Gastroesophageal sphincter (tissue), 4 donors: ENCODE measurements at regions not wholly inside any gene's neighbourhood (a gene's known extent, or its start where the extent isn't known, plus 50 kb on each side); places are given as distances from the start of the nearest gene placed in this dataset.

Source experiments
- ATAC-seq: fragments of 150-250 bp; one replicate; pipeline ENCODE4 v1.9.1; 2016; ENCODE audit warnings: mild to moderate bottlenecking, moderate library complexity
- H3K27ac ChIP-seq, 4 donors: fragments of 200-600 bp; sonication (generic) in 3 of 4; 1 replicate in 3 of 4; 2 replicates in 1 of 4; pipeline ENCODE4 v1.5.1; 2016 to 2019
- H3K27me3 ChIP-seq: fragments of 200-600 bp; sonication (generic); one replicate; pipeline ENCODE4 v1.5.1; 2019
- H3K36me3 ChIP-seq, 2 donors: fragments of 200-600 bp; sonication (generic); one replicate each; pipeline ENCODE4 v1.5.1; 2019; ENCODE audit warnings: control low read depth in 1 of 2
- H3K4me1 ChIP-seq, 3 donors: fragments of 200-600 bp; sonication (generic); 1 replicate in 2 of 3; 2 replicates in 1 of 3; pipeline ENCODE4 v1.5.1; 2016 to 2019; ENCODE audit warnings: control low read depth in 2 of 3
- H3K4me3 ChIP-seq, 2 donors: fragments of 200-600 bp; sonication (generic); one replicate each; pipeline ENCODE4 v1.5.1; 2019; ENCODE audit warnings: mild to moderate bottlenecking in 1 of 2, moderate library complexity in 1 of 2
- H3K9me3 ChIP-seq, 3 donors: fragments of 200-600 bp; sonication (generic); one replicate each; pipeline ENCODE4 v1.5.1; 2017 to 2019; ENCODE audit warnings: control low read depth in 2 of 3
- EP300 ChIP-seq: sonication (generic); formaldehyde crosslinking; IDR thresholded peaks from one replicate; pipeline ENCODE4 v1.6.1; 2017; ENCODE audit warnings: antibody characterized with exemption, mild to moderate bottlenecking
- POLR2A ChIP-seq, 2 donors: fragments of 450-650 bp; IDR thresholded peaks; one replicate each; pipeline ENCODE4 v1.6.1; 2017; ENCODE audit warnings: antibody characterized with exemption in 2 of 2, mild to moderate bottlenecking in 2 of 2, moderate library complexity in 1 of 2
- POLR2AphosphoS5 ChIP-seq: sonication (generic); formaldehyde crosslinking; IDR thresholded peaks from one replicate; pipeline ENCODE4 v1.6.1; 2017; ENCODE audit warnings: antibody characterized with exemption
- WGBS, 2 donors: methylation state at CpG; one replicate each; pipeline ENCODE4 v1.1.5; 2018; ENCODE audit warnings: low coverage in 1 of 2; 5-methylcytosine and 5-hydroxymethylcytosine counted together
- TF ChIP-seq, protein P1 (sequence below), 4 experiments: fragments of 200-600 bp in 2 of 4; fragments of 450-650 bp in 2 of 4; sonication (generic) in 1 of 4; IDR thresholded peaks; one replicate each; pipeline ENCODE4 v1.5.1; 2017 to 2019; ENCODE audit warnings: antibody characterized with exemption in 4 of 4, mild to moderate bottlenecking in 2 of 4, moderate library complexity in 2 of 4

DNA sequence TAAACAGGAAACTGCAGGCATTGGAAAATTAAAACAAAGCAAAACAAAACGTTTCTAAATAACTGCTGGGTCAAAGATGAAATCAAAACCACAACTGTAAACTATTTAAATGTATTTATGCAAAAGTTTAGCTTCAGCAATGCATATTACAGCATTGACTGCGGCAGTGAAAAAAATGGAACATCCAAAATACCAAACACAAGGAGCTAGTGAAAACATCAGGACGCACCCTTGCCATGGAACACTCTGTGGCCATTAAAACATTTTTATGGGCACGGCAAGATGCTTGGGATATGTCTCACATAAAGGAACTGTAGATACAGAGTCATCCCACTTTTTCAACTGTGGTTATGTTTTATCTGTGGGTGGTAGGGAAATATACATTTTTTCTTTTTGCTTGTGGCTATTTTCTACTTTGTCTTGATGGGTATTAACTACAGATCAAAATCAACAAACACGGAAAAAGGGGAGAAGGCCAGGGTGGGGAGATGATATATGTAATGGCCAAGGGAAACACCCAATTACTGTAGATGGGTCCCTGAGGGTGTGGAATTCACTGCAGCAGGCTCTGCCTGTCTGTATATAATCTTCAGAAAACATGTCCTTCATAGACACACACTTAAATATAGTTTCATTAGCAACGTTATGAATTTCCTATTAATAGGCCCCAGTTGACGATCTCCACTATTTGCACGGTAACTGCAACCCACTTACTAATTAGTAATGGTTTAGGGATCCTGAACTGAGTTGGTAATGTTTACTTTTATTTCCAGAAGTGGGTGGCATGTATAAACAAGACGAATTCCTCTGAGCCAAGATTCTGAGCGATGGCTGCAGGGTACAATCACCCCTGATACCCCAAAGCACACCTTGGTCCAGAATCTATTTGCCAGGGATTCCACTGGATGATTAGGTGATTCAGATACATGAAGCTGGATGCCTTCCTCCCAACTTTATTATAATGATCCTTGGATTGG lies 110.5 kb downstream of the ACKR3 start:
- H3K27ac ChIP-seq: no peak overlapping the region
- no peak for ATAC-seq

DNA sequence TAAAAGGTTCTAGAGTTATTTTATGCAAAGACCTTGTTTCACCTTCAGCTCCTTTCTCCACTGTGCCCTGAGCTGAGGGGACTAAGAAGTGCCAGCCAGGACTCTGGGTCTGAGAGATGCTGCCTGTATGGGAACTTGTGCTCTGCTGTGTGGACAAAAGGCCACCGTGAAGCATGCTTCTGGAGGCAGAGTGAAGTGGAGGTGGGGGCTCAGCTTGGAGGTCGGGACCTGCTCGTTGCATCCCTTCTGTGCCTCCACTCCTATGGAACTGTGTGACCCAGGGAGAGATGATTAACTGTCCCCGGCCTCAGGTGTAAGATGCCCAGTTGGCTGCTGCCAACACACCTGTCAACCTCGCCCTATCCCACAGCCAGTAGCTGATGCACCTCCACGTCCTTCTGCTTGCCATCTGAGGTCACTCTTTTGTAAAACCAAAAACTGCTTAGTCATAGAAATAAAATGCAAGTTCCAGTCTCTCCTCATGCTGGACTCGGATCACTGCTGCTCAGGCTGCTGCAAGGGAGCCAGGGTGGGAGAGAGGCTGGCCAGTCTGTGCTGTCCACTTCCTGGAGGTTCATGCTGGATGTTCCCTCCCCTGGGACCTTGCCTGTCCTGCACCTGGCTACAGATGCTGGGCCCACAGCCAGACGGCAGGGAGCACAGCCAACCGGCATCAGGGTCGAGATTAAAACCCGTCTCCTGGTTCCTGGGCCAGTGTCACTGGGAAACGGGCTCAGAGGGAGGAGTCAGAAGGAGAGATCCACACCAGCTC lies 113.2 kb downstream of the ACKR3 start:
- Histone ChIP-seq H3K27ac (no peak overlapping the region), H3K4me3 (no peak overlapping the region), H3K27me3 (no peaks in the 10 kb centered on the region), H3K9me3 (no peaks in the 10 kb centered on the region), H3K36me3 (no peaks in the 10 kb centered on the region), H3K4me1 (peaks cover 0 to 3% (median 0%) of the 10 kb centered on the region in 3 donors)
- 65 to 94% methylated on average over 6 to 10 of the region's 12 CpGs for WGBS, 2 donors
- ATAC-seq: no peak
- TF ChIP-seq EP300 (no peak), POLR2AphosphoS5 (no peak), POLR2A (IDR thresholded peaks at IDR 0.05) (no peak)
- TF ChIP-seq, protein P1, sequence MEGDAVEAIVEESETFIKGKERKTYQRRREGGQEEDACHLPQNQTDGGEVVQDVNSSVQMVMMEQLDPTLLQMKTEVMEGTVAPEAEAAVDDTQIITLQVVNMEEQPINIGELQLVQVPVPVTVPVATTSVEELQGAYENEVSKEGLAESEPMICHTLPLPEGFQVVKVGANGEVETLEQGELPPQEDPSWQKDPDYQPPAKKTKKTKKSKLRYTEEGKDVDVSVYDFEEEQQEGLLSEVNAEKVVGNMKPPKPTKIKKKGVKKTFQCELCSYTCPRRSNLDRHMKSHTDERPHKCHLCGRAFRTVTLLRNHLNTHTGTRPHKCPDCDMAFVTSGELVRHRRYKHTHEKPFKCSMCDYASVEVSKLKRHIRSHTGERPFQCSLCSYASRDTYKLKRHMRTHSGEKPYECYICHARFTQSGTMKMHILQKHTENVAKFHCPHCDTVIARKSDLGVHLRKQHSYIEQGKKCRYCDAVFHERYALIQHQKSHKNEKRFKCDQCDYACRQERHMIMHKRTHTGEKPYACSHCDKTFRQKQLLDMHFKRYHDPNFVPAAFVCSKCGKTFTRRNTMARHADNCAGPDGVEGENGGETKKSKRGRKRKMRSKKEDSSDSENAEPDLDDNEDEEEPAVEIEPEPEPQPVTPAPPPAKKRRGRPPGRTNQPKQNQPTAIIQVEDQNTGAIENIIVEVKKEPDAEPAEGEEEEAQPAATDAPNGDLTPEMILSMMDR (IDR thresholded peaks at IDR 0.05): no peak

More for the DNA sequence above, 110.5 kb downstream of the ACKR3 start:
- no peaks in the 10 kb centered on the region for H3K27me3 ChIP-seq
- WGBS, 2 donors: 77 to 80% methylated on average over 8 to 10 of the region's 10 CpGs
- H3K4me3 ChIP-seq: no peak overlapping the region
- H3K4me1 ChIP-seq: peaks cover 0 to 20% (median 0%) of the 10 kb centered on the region in 3 donors
- H3K9me3 ChIP-seq: no peaks in the 10 kb centered on the region
- TF ChIP-seq POLR2AphosphoS5: no peak
- TF ChIP-seq, protein P1 (IDR thresholded peaks at IDR 0.05): no peak
- no peak for TF ChIP-seq POLR2A (IDR thresholded peaks at IDR 0.05)
- no peak for TF ChIP-seq EP300
- H3K36me3 ChIP-seq: no peaks in the 10 kb centered on the region

DNA sequence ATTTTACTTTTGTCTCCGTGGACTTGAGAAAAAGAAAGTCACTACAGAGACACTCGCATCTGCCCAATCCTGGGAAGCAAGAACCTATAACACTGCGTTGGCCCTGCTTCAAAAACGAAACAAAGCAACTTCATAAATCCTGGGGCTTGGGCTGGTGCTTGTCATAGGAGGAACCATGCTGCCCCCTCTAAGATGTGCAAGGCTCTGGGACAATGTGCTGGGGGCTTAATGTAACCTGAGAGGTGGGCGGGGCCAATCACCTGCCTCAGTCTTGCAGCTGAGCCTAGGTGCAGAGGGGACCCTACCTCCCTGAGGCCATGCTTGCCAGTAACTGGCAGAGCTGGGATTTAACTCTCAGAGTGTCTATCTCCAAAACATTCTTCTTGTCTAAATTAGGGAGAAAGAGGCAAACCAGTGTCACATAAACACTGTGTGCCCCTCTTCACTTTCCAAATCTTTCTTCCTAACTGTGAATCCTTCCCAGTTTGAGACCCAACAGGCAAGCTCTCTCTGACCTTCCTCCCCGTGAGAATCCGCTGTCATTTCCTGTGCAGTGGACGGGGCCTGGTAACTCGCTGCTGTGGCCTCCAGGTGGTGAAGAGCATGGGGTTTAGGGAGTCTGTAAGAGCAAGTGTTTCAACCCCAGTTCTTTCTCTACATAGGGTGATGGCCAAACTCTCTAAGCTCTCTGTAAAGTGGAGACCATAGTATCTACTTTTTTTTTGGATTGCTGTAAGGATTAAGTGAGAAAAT lies 115.1 kb downstream of the ACKR3 start:
- H3K4me1 ChIP-seq: peaks cover 0 to 9% (median 0%) of the 10 kb centered on the region in 3 donors
- no peak for ATAC-seq
- TF ChIP-seq, protein P1 (IDR thresholded peaks at IDR 0.05): no peak
- TF ChIP-seq EP300 (no peak), POLR2A (IDR thresholded peaks at IDR 0.05) (no peak), POLR2AphosphoS5 (no peak)
- H3K27me3 ChIP-seq: no peaks in the 10 kb centered on the region
- 63 to 93% methylated on average over 3 to 7 of the region's 9 CpGs for WGBS, 2 donors
- no peak overlapping the region for H3K27ac ChIP-seq
- H3K9me3 ChIP-seq: no peaks in the 10 kb centered on the region
- no peak overlapping the region for H3K4me3 ChIP-seq
- H3K36me3 ChIP-seq: no peaks in the 10 kb centered on the region

DNA sequence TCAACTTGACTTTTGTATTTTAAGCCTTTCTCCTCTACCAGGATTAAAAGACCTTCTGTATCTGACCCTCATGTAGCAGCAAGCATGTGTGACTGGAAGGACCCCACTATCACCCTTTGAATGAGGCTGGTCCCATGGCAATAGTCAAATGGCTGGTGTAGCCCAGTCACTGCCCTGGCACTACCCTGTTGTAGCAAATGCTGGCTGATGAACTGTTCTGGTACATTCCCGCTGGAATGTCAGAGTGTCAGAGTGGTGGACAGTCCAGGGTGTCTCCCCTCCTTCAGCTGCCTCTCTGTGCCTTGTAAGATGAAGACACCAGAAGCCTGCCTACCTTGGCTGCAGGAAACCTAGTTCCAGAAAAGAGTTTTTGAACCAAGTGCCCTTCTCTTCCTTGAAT lies 115.7 kb downstream of the ACKR3 start:
- no peaks in the 10 kb centered on the region for H3K36me3 ChIP-seq
- H3K9me3 ChIP-seq: no peaks in the 10 kb centered on the region
- 100% methylated on average over 1 of the region's 1 CpG; no CpG with 5 or more reads in 1 of the 2 donors for WGBS, 2 donors
- ATAC-seq: no peak
- H3K27ac ChIP-seq: no peak overlapping the region
- H3K27me3 ChIP-seq: no peaks in the 10 kb centered on the region
- TF ChIP-seq POLR2A (IDR thresholded peaks at IDR 0.05) (no peak), POLR2AphosphoS5 (no peak), EP300 (no peak)
- TF ChIP-seq, protein P1 (IDR thresholded peaks at IDR 0.05): no peak
- no peak overlapping the region for H3K4me3 ChIP-seq
- peaks cover 0 to 9% (median 0%) of the 10 kb centered on the region in 3 donors for H3K4me1 ChIP-seq
